Muscle of leg (tissue), 3 donors: ENCODE measurements at regions not wholly inside any gene's neighbourhood (a gene's known extent, or its start where the extent isn't known, plus 50 kb on each side); places are given as distances from the start of the nearest gene placed in this dataset.

Experiments
- DNase-seq: peaks from one replicate; pipeline ENCODE4 v3.0.0; 2013
- H3K27ac ChIP-seq: one replicate; pipeline ENCODE4 v1.5.1; 2013; ENCODE audit warnings: mild to moderate bottlenecking, low read length, control low read depth
- H3K27me3 ChIP-seq: one replicate; pipeline ENCODE4 v1.6.1; 2013; ENCODE audit warnings: low read length; ENCODE audit not compliant: control insufficient read depth, insufficient read depth
- H3K36me3 ChIP-seq: one replicate; pipeline ENCODE4 v1.6.1; 2013; ENCODE audit warnings: low read length; ENCODE audit not compliant: control insufficient read depth, insufficient read depth
- H3K4me1 ChIP-seq: one replicate; pipeline ENCODE4 v1.6.1; 2013; ENCODE audit warnings: low read length; ENCODE audit not compliant: control insufficient read depth, insufficient read depth
- H3K4me3 ChIP-seq: one replicate; pipeline ENCODE4 v1.5.1; 2013; ENCODE audit warnings: low read length, control low read depth
- H3K9me3 ChIP-seq: replicated peaks from 2 replicates; pipeline ENCODE4 v1.6.1; 2013; ENCODE audit warnings: low read depth, low read length; ENCODE audit not compliant: control insufficient read depth
- WGBS: methylation state at CpG from one replicate; pipeline ENCODE4 v1.1.5; 2013; ENCODE audit warnings: missing lambda C conversion rate; ENCODE audit not compliant: insufficient coverage; 5-methylcytosine and 5-hydroxymethylcytosine counted together

GRCh38 chr14:25943329-25943728 lies 654.5 kb downstream of the NOVA1 start:
- no peaks in the 10 kb centered on the region for H3K9me3 ChIP-seq

GRCh38 chr14:25942090-25942489 lies 655.7 kb downstream of the NOVA1 start:
- H3K27me3 ChIP-seq: no peaks in the 10 kb centered on the region
- H3K4me1 ChIP-seq: no peaks in the 10 kb centered on the region
- H3K9me3 ChIP-seq: no peaks in the 10 kb centered on the region
- no CpG with 5 or more reads among the region's 3 CpGs for WGBS
- peak; percentile 5 for DNase-seq
- H3K4me3 ChIP-seq: no peak overlapping the region
- no peak overlapping the region for H3K27ac ChIP-seq
- H3K36me3 ChIP-seq: no peaks in the 10 kb centered on the region

More at GRCh38 chr14:25943329-25943728, 654.5 kb downstream of the NOVA1 start:
- H3K4me3 ChIP-seq: no peak overlapping the region
- no peak overlapping the region for H3K27ac ChIP-seq
- no peaks in the 10 kb centered on the region for H3K4me1 ChIP-seq
- no peaks in the 10 kb centered on the region for H3K36me3 ChIP-seq
- no peaks in the 10 kb centered on the region for H3K27me3 ChIP-seq
- no peak for DNase-seq
- WGBS: no CpG with 5 or more reads among the region's 1 CpG

GRCh38 chr14:25933731-25934130 lies 664.1 kb downstream of the NOVA1 start:
- peak; percentile 37 for DNase-seq
- no peak overlapping the region for H3K4me3 ChIP-seq
- WGBS: no CpG with 5 or more reads among the region's 3 CpGs
- H3K36me3 ChIP-seq: no peaks in the 10 kb centered on the region
- H3K9me3 ChIP-seq: no peaks in the 10 kb centered on the region
- no peaks in the 10 kb centered on the region for H3K4me1 ChIP-seq
- no peak overlapping the region for H3K27ac ChIP-seq
- H3K27me3 ChIP-seq: no peaks in the 10 kb centered on the region

GRCh38 chr14:25929881-25930615 lies 667.8 kb downstream of the NOVA1 start:
- Histone ChIP-seq H3K36me3 (no peaks in the 10 kb centered on the region), H3K4me3 (no peak overlapping the region), H3K27ac (no peak overlapping the region), H3K9me3 (no peaks in the 10 kb centered on the region), H3K4me1 (no peaks in the 10 kb centered on the region), H3K27me3 (no peaks in the 10 kb centered on the region)
- peak; percentile 35 for DNase-seq
- 60% methylated on average over 2 of the region's 7 CpGs for WGBS

- Histone ChIP-seq H3K36me3 (no peaks in the 10 kb centered on the region), H3K4me3 (no peak overlapping the region), H3K27ac (no peak overlapping the region), H3K27me3 (no peaks in the 10 kb centered on the region), H3K9me3 (no peaks in the 10 kb centered on the region), H3K4me1 (no peaks in the 10 kb centered on the region)
- DNase-seq: no peak
- 83% methylated on average over 9 of the region's 9 CpGs for WGBS
Observed at GRCh38 chr14:25911831-25912230, 686.0 kb downstream of the NOVA1 start.

- Histone ChIP-seq H3K36me3 (no peaks in the 10 kb centered on the region), H3K27me3 (no peaks in the 10 kb centered on the region), H3K4me3 (no peak overlapping the region), H3K4me1 (no peaks in the 10 kb centered on the region), H3K9me3 (no peaks in the 10 kb centered on the region), H3K27ac (no peak overlapping the region)
- no peak for DNase-seq
- WGBS: 97% methylated on average over 8 of the region's 11 CpGs
Observed at GRCh38 chr14:25909045-25909747, 688.6 kb downstream of the NOVA1 start.

- no peaks in the 10 kb centered on the region for H3K9me3 ChIP-seq
- no peaks in the 10 kb centered on the region for H3K36me3 ChIP-seq
- no peaks in the 10 kb centered on the region for H3K27me3 ChIP-seq
- H3K27ac ChIP-seq: no peak overlapping the region
- no CpG with 5 or more reads among the region's 3 CpGs for WGBS
- H3K4me1 ChIP-seq: no peaks in the 10 kb centered on the region
- no peak overlapping the region for H3K4me3 ChIP-seq
- DNase-seq: no peak
Observed at GRCh38 chr14:25908277-25909044, 689.4 kb downstream of the NOVA1 start.

GRCh38 chr14:25904446-25904845 lies 693.4 kb downstream of the NOVA1 start:
- WGBS: no CpG with 5 or more reads among the region's 3 CpGs
- no peaks in the 10 kb centered on the region for H3K36me3 ChIP-seq
- peak; percentile 30 for DNase-seq
- H3K27me3 ChIP-seq: no peaks in the 10 kb centered on the region
- H3K4me1 ChIP-seq: no peaks in the 10 kb centered on the region
- H3K9me3 ChIP-seq: no peaks in the 10 kb centered on the region
- H3K4me3 ChIP-seq: no peak overlapping the region
- H3K27ac ChIP-seq: no peak overlapping the region

GRCh38 chr14:25899197-25899596 lies 698.6 kb downstream of the NOVA1 start:
- Histone ChIP-seq H3K27ac (no peak overlapping the region), H3K9me3 (no peaks in the 10 kb centered on the region), H3K4me1 (no peaks in the 10 kb centered on the region), H3K4me3 (no peak overlapping the region), H3K27me3 (no peaks in the 10 kb centered on the region), H3K36me3 (no peaks in the 10 kb centered on the region)
- DNase-seq: no peak
- no CpG with 5 or more reads among the region's 1 CpG for whole genome bisulfite sequencing

- Histone ChIP-seq H3K36me3 (no peaks in the 10 kb centered on the region), H3K27me3 (no peaks in the 10 kb centered on the region), H3K4me3 (no peak overlapping the region), H3K9me3 (no peaks in the 10 kb centered on the region), H3K27ac (no peak overlapping the region), H3K4me1 (no peaks in the 10 kb centered on the region)
- no CpG with 5 or more reads among the region's 1 CpG for WGBS
- no peak for DNase-seq
Observed at GRCh38 chr14:25896777-25897176, 701.1 kb downstream of the NOVA1 start.
